GM12892 (cell line): ENCODE measurements at regions not wholly inside any gene's neighbourhood (a gene's known extent, or its start where the extent isn't known, plus 50 kb on each side); places are given as distances from the start of the nearest gene placed in this dataset.

Experiments
- POLR2A ChIP-seq: IDR thresholded peaks from 2 replicates; pipeline ENCODE4 v1.6.1; 2011; ENCODE audit warnings: low read depth, low read length, control low read depth
- POLR2AphosphoS5 ChIP-seq: IDR thresholded peaks from 2 replicates; pipeline ENCODE4 v1.6.1; 2011; ENCODE audit warnings: low read depth, low read length, control low read depth
- TAF1 ChIP-seq: IDR thresholded peaks from 2 replicates; pipeline ENCODE4 v1.6.1; 2011; ENCODE audit warnings: low read depth, mild to moderate bottlenecking, control low read depth, low read length, borderline replicate concordance

- TF ChIP-seq POLR2A (no peak), POLR2AphosphoS5 (no peak), TAF1 (no peak)
These were observed 70.6 kb upstream of the POMP start for GRCh38 chr13:28588296-28588695.
